AG04449 (cell line): ENCODE measurements at regions not wholly inside any gene's neighbourhood (a gene's known extent, or its start where the extent isn't known, plus 50 kb on each side); places are given as distances from the start of the nearest gene placed in this dataset.

ENCODE experiments used
- CTCF ChIA-PET: fragments of 350-600 bp; formaldehyde crosslinking; extraction: SDS; loops from one replicate; lab custom pipeline; 2021; ENCODE audit warnings: antibody characterized with exemption; lab: Yijun Ruan, JAX
- POLR2A ChIA-PET: fragments of 400-600, 350-600 bp; formaldehyde crosslinking; extraction: SDS; loops from one replicate; lab custom pipeline; 2020; ENCODE audit warnings: antibody characterized with exemption, inconsistent platforms; lab: Yijun Ruan, JAX
- DNase-seq: peaks from one replicate; pipeline ENCODE4 v3.0.0-alpha.2; 2010; ENCODE audit warnings: low read depth, low spot score
- H3K4me3 ChIP-seq: 2 replicates; pipeline ENCODE4 v1.5.1; 2011; ENCODE audit warnings: low read depth, mild to moderate bottlenecking, control low read depth, low read length
- TF ChIP-seq, protein P1 (sequence below): IDR thresholded peaks from one replicate; pipeline ENCODE4 v1.5.1; 2011; ENCODE audit warnings: mild to moderate bottlenecking, moderate library complexity, low read length, control low read depth, inconsistent platforms; ENCODE audit not compliant: insufficient read depth; ENCODE audit errors: missing control alignments

DNA sequence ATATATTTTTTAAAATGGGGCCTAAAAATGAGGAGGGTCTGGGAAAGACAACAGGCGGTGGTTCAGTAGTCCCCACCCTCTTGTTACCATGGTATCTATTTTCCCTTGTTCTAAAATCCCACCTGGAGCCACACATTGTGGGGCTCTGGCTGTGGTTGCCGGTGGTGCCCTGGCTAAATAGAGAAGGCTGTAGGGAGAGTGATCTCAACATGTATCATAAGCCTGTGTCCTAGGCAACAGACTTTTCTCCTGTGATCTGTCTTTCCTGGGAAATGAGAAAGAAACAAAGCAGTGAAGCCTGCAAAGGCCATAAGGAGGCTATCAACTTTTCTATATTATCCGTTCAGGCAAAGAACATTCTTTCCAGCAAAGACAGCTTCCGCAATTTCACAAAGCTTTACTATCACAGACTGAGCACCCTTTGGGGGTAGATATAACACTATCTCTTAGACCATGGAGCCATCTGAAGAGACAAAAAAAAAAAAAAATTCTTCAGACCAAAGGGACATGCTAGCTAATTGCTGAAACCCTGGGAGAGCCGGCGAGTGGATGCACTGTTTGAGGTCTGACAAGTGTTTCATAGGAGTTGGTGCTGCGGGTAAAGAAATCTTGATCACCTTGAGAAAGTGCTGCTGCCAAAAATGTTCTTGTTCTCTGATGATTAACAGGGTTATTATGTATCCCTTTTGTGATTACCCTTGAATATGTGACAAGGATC lies 879.2 kb upstream of the DDX18 start:
- ChIA-PET CTCF (no interaction called here), POLR2A (no interaction called here)
- no peak for DNase-seq
- TF ChIP-seq, protein P1, sequence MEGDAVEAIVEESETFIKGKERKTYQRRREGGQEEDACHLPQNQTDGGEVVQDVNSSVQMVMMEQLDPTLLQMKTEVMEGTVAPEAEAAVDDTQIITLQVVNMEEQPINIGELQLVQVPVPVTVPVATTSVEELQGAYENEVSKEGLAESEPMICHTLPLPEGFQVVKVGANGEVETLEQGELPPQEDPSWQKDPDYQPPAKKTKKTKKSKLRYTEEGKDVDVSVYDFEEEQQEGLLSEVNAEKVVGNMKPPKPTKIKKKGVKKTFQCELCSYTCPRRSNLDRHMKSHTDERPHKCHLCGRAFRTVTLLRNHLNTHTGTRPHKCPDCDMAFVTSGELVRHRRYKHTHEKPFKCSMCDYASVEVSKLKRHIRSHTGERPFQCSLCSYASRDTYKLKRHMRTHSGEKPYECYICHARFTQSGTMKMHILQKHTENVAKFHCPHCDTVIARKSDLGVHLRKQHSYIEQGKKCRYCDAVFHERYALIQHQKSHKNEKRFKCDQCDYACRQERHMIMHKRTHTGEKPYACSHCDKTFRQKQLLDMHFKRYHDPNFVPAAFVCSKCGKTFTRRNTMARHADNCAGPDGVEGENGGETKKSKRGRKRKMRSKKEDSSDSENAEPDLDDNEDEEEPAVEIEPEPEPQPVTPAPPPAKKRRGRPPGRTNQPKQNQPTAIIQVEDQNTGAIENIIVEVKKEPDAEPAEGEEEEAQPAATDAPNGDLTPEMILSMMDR, result no peak
- no peak overlapping the region for H3K4me3 ChIP-seq

DNA sequence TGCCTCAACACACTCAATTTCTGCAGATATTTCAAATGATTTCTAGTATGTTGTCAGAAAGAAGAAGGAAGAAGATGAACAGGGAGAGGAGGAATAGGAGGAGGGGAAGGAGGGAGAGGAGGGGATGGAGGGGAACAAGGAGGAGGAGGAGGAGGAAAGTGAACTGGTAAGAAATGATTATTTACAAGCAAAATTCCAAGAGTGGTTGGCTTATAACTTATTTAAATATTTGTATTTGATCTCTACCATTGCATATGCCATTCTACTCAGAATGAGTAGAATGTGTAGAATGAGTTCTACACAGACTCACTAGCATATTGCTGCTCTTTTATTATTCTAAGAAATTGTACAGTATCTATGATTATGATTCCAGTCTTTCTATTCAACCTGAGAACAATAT lies 866.2 kb upstream of the DDX18 start:
- no peak for DNase-seq
- TF ChIP-seq, protein P1, result no peak
- no peak overlapping the region for H3K4me3 ChIP-seq
- CTCF ChIA-PET, result no interaction called here
- POLR2A ChIA-PET, result no interaction called here

DNA sequence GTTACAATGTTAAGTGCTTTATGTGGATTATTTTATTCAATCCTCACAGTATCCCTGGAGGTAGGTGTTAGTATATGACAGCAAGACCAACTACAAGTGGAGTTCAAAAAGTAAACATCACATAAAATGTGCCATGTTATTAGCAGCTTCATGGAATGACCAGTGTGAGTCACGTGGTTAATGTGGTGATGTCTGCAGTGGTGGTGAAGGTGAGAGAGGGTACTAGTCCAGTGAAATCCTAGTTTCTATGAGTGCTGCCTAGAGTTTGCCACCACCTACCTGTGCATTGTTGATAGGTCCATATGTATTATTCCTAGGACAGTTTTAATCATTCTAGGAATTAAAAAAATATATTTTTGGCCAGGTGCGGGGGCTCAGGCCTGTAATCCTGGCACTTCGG lies 865.2 kb upstream of the DDX18 start:
- ChIA-PET POLR2A (no interaction called here), CTCF (no interaction called here)
- TF ChIP-seq, protein P1, result no peak
- no peak for DNase-seq
- H3K4me3 ChIP-seq, result no peak overlapping the region

DNA sequence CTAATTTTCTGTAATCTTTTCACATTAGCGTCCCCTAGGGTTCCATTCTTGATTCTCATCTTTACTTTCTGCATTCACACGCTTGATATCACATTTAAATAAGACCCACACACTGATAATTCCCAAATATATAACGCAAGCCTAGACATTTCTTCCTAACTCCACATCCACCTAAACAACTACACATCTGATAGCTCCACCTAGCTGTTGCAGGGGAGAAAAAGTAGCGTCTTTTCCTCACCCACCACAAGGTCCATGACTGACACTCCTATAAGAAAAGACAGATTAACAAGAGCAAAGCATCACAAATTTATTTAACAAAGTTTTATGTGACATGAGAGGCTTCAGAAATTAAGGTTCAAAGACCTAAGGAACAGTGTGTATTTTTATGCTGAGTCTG lies 862.2 kb upstream of the DDX18 start:
- TF ChIP-seq, protein P1, result no peak
- ChIA-PET POLR2A (no interaction called here), CTCF (no interaction called here)
- H3K4me3 ChIP-seq, result no peak overlapping the region
- DNase-seq, result no peak

DNA sequence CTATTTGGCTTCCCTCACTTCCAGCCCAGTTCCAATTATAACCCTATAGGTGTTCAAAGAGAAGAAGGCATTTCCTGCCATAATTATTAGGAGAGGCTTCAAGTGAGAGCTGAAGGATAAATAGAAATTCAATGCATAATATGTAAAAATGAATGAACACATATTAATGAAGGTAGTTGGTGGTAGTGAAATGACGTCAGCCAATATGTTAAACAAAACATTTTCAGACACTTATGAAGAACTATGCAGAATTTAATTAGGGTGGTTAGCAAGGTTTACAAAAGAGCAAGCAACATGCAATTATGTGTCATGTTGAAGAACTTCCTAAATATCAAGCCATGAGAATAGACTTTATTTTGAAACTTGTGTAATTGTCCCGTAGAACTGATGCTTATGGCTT lies 858.8 kb upstream of the DDX18 start:
- H3K4me3 ChIP-seq, result no peak overlapping the region
- ChIA-PET CTCF (no interaction called here), POLR2A (no interaction called here)
- no peak for DNase-seq
- TF ChIP-seq, protein P1, result no peak

DNA sequence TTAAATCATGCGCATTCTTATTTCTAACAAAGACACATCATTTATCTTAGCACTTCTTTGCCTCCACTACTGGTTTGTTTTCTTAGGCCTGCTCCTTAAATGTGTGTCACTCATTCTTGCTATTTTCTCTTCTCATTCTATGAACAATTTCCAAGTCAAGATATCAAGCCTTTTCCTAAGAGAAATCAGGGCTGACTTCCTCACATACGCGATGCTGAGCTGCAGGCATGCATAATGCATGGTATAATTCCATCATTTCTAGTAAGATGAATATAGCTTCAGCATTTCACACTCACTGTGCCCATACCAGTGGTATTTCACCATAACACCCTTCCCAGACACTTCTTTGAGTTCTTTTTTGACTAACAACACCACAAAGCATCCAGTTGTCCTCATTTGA lies 838.9 kb upstream of the DDX18 start:
- TF ChIP-seq, protein P1, result no peak
- no peak for DNase-seq
- H3K4me3 ChIP-seq, result no peak overlapping the region
- ChIA-PET CTCF (no interaction called here), POLR2A (no interaction called here)
